Breast epithelium (tissue), 3 donors: ENCODE measurements at regions not wholly inside any gene's neighbourhood (a gene's known extent, or its start where the extent isn't known, plus 50 kb on each side); places are given as distances from the start of the nearest gene placed in this dataset.

ENCODE experiments used
- CTCF ChIP-seq, 3 donors: fragments of 450-650 bp; IDR thresholded peaks; one replicate each; pipeline ENCODE4 v1.5.1; 2016 to 2017; ENCODE audit warnings: antibody characterized with exemption in 3 of 3, mild to moderate bottlenecking in 3 of 3, moderate library complexity in 3 of 3
- POLR2A ChIP-seq: fragments of 450-650 bp; IDR thresholded peaks from one replicate; pipeline ENCODE4 v1.6.1; 2016; ENCODE audit warnings: antibody characterized with exemption, mild to moderate bottlenecking, moderate library complexity

GRCh38 chr10:118952493-118953295 lies 76.8 kb upstream of the NANOS1 start:
- TF ChIP-seq CTCF (IDR thresholded peaks at IDR 0.05), result no peak
- TF ChIP-seq POLR2A, result no peak
